GM18520 (cell line): ENCODE measurements at regions not wholly inside any gene's neighbourhood (a gene's known extent, or its start where the extent isn't known, plus 50 kb on each side); places are given as distances from the start of the nearest gene placed in this dataset.

Experiments used
- ATAC-seq: cut with Tn5 transposase; IDR thresholded peaks from one replicate; pipeline ENCODE4 v1.9.1; 2021; ENCODE audit not compliant: unreplicated experiment

DNA sequence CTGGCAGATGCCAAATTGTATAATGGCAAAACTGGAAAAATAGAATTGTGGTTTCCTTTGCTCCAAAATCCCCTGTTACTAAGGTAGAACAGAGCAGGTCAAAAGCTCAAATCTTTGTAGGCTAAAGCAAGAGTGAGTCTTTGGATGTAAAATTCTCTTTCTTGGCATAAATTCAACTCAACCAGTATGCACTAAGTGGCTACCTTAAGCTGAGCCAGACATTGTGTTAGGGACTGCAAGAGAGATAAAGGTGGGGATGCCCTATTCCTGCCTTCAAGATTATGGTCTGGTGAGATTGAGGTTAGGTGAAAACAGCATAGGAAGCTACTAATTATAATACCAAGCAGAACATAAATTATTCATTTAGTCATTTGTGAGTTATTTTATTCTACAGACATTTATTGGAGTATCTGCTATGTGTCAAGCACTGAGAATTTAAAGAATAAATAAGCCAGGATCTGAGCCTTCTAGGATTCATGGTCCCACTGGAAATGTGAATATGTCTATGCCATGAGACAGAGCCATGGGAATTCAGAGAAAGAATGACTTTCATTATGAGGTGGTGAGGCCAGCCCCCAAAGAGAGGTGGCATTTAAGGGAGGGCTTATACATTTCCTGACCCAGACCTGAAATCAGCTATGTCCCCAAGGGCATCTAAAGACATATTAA lies 198.0 kb upstream of the NCKAP5 start:
- ATAC-seq: no peak

DNA sequence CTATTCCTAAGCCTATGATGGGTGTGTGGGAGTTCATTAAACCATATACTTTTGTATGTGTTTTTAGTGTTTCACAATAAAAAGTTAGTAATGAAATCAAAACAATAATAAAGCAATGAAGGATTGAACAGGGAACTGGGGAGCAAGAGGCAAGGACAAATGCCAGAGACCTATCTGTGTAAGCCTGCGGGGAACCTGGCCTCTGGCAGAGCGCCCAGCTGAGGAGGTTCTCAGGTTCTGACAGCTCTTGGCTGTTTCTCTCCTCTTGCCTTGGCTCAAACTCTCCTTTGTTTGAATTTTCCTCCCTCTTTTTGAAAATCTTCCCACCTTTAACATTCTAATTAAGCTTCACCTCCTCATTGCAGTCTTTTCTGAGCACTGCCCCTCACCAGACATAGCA lies 200.0 kb upstream of the NCKAP5 start:
- no peak for ATAC-seq

DNA sequence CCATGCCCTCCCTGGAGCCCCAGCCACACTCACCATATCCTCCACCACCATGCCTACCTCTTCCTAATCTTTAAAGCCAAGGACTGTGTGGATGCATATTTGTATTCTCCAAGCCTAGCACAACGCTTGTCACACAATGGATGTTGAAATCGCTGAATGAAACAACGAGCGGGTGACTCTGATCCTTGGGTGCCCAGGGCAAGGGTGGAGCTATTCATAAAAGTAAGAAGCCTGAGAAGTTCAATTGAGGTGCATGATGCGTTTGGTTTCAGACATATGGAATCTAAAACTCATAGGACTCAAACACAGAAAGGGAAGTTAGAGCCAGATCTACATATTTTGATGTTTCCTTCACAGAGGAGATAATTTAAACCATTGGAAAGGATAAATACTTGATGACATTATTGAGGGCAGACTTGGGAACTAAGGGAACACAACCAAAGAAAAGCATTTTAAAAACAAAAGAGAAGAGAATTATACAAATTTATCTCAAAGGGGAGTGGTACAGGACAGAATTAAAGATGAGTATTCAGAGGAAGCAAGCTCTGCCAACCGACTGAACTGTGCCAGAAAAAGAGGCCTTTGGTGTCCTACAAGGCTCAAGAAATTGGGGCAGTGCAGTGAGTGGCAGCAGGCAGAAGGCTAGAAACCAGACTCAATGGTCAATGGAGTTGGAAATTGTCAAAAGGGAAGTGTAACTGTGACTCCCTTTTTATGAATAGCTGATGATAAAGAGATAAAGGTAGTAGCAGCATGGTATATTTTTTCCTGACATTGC lies 200.6 kb upstream of the NCKAP5 start:
- no peak for ATAC-seq

DNA sequence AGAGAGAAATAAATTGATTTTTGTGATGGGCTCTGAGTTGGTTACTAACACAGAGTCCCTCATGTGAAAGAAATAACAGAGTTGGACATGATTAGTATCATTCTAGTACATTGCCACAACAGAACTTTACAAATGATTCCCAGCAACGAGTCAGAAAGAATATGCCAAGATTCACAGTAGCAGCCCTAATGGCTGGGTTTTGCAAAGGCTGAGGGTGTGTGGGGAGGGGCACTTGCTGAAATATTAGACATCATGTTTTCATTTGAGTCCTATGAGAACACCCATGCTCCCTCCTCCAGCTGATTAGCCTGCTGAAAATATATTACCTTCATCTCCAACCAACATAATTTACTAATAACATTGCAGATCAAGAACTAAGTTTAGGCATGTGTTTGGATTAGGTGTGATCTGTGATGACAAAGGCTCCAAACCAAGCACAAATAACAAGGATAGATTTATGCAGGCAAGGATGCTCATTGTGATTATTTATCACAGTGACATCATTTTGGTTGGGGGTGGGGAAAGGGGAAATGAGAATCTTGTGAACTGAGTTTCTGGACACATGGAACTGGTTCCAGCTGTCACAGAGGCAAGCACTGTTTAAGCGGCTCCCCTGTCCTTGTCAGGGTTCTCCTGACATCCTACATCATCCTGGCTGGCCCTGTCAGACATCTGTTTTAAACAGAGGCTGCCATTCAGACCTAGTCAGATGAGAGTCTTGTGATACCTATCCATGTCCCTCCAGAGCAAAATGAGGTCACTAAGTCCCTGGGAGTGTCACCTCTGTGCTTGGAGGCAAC lies 205.8 kb upstream of the NCKAP5 start:
- no peak for ATAC-seq

DNA sequence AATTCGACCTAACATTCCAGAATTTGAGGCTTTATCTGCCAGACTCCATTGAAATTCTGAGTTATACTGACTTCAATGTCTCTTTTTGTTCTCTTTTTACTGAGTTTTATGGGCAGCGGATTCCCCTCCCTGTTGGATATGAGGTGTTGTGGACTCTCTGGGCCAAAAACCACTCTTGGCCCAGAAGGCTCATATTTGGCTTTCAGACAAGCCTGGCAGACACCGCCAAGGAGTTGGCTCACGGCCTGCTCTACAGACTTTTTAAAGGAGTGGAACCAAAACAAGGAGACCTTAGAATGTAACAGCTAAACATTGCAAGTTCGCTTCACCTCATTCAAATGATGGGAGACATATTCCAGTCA lies 206.4 kb upstream of the NCKAP5 start:
- no peak for ATAC-seq

DNA sequence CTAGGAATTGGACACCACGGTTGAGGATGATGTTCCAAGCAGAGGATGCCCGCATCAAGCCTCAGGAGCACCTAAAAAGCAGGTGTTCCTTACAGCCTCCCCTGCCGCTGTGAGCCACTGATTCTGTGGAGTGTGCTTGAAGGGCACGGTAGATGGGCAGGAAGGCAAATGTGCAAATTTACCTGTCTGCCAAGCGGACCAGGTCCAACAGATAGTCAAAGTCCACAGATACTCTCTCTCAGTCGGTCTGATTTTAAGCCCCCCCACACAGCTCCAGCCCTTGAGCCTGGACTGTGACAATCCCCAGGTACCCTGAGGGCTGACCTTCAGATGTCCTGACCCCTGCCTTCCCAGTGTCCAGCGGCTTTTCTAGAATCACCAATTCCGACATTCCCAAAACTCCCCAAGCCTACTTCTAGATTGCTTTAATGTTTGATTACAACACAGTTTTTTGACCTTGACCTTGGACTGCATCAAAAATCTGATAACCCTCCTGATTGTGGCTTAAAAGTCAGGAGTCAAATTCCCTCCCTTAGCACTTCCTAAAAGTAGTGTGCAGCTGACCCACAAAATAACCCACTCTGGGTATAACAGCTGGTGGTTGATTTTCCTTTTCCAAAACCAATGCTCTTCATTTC lies 208.8 kb upstream of the NCKAP5 start:
- ATAC-seq: no peak

DNA sequence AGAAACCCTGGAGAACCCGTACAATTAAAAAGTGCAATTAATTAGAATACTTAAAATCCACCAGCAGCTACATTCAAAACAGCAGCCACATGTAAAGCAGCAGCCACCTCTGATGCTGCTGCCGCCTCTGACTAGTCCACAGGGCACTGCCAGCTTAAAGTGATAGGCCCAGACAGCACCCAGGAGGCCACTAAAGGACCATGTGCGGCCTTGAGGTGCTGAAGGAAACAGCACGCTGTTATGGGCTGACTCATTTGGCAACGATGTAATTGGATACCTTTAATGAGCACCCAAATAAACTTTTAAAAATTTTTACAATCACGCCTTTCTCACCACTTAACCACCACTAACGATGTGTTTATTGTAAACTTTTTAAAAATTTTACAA lies 209.3 kb upstream of the NCKAP5 start:
- ATAC-seq: no peak

DNA sequence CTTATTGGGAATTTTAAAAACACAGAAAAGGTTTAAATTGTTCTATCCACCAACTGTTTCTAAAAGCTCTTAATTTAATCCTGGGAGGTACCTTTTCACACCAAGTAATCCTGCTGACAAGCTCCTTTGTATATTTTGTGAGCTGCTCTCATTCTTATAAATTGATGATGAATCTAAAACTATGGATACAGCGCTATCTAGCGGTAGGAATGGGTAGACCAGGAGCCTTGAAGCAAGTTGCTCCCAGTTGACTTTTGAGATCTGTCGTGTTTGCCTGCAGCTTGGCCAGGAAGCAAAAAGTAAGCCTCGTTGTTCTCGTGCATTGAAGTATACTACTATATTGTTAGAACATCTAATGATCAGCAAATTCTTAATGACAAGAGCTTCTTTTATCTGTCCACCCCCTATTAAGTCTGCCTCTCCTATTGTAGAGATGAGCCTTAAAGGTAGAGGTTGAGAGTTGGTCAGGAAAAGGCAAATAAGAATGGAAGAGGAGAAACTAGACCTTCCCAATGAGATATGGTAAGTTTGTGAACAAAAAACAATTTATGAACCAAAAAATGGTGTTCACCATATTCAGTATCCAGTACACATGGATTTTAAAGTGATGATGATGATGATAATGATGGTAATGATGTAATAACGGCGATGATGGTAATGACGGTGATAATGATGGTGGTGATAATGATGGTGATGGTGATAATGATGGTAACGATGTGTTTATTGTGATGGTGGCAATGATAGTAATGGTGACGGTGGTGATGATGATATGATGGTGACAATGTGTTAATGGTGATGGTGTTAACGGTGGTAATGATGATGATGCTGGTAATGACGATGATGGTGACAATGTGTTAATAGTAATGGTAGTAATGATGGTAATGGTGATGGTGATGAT lies 212.1 kb upstream of the NCKAP5 start:
- no peak for ATAC-seq

DNA sequence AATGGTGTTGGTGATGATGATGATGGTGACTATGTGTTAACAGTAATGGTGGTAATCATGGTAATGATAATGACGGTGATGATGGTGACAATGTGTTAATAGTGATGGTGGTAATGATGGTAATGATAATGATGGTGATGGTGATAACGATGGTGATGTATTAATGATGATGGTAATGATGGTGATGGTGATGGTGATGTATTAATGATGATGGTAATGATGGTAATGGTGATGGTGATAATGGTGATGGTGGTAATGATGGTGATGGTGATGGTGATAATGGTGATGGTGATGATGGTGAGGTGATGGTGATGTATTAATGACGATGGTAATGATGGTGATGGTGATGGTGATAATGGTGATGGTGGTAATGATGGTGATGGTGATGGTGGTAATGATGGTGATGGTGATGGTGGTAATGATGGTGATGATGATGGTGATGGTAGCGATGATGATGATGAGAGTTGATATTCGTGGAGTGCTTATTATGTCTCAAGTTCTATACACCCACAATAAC lies 212.8 kb upstream of the NCKAP5 start:
- ATAC-seq: no peak

DNA sequence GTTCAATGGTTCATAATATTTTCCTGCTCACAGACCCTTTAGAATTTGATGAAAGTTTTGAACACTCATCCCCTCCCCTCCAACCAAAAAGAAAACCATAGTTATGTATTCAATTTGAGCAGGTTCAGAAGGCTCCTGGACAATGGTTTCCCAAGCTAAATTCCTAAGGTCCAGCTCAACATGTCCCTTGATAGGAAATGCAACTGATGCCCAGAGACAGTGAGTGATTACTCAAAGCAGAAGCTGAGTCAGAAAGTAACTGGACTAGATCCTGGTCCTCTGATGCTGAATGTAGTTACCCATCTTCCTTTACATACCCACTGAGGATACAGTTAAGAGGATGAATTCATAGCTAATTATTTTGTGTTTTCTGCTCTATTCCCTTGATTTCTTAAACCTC lies 218.9 kb upstream of the NCKAP5 start:
- no peak for ATAC-seq

DNA sequence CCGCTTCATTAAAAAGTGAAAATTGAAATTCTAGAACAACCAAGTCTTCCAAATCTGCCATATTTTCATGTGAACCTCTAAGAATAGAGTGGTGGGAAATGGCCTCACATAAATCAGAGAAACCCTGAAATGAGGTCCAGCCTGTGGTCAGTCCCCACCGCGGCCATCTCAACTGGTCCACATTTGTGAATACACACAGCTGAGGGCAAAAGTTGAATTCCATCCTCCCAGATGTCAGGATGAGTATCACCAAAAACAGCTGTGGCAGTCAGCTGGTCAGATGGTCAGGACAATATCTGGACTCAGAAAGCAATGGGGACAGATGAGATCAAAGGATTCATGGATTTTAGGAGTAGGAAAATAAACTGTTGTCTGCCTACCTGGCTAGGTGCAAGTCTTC lies 219.4 kb upstream of the NCKAP5 start:
- no peak for ATAC-seq

DNA sequence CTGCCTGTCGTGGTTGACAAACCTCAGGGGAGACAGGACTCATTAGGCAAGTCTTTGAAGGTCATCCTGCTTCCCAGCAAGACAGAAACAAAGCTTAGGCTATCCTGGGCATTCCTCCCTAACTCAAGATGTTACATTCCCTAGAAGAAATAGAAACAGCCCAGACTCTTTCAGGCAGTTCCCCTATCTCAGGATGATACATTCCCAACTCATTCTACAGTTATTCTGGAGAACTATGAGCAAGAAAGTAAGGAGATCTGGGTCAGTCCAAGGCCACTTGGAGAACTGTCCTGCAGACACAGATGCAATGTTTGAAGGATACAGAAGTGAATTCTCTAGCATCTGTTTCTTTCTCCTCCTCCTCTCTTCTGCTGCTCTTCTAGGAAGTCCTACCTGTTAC lies 220.1 kb upstream of the NCKAP5 start:
- no peak for ATAC-seq

DNA sequence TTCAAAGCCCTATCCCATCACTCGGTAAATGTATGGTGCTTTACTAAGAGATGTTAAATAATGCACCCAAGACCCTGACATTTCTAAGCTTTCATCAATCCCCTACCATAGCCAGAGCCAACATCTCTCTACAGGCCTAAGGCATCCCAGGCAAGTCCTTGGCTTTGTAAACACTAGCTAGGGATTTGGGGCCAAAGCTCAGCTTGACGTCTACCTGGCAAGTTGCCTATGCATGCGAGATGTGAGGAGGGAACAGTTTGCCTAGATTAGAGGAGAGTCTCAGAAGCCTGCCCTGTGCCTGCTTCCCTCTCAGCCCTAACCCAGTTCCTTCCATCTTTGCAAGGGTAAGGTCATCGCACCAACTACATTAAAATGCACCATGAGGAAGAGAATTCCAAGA lies 221.5 kb upstream of the NCKAP5 start:
- no peak for ATAC-seq

DNA sequence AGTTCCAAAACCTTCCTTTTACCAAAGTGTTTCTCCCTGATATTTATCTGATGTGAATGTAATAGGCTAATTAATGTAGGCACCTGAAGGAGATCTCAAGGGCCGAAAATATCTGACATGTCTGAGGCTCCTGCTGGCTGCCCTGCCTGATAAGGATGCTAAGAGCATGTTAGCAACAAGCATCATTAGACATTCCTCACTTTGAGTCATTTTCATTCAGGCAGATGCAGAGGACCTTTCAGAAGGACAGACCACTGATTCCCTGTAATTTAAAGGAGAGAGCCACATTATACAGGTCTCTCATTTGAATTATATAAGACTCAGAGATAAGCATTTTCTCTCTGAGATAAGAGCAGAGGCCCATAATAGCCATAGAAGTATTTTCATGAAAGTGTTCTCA lies 222.4 kb upstream of the NCKAP5 start:
- no peak for ATAC-seq

DNA sequence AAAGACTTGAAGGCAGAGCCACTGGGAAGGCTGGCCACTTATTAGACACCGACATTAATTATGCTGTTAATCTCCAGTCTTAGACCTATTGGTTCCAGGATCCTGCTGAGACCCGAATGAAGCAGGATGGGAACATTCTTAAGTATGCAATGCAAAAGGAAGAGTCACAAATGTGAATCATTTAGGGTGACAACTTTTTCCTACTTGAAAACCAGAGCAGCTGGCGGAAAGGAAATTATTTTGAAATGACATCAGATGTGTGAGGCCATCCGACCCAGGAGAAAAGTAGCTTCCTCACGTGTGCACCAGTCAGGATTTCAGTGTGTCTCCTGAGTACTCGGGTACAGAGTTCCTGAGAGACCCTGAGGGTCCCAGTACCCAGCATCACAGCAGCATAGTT lies 222.9 kb upstream of the NCKAP5 start:
- no peak for ATAC-seq

DNA sequence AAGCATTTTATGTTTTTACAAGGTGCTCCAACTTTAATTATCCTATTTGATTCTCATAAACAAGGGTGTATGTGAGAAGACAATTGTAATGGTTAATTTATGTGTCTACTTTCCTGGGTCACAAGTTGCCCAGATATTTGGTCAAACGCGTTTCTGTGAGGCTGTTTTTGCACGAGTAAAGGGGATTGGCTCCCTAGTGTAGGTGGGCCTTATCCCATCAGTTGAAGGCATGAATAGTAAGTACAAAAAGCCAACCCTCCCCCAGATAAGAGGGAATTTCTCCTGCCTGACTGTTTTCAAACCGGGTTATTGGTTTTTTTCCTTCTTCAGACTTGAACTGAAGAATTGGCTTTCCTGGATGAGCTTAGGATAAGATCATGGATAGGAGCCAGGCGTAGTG lies 224.0 kb upstream of the NCKAP5 start:
- no peak for ATAC-seq

DNA sequence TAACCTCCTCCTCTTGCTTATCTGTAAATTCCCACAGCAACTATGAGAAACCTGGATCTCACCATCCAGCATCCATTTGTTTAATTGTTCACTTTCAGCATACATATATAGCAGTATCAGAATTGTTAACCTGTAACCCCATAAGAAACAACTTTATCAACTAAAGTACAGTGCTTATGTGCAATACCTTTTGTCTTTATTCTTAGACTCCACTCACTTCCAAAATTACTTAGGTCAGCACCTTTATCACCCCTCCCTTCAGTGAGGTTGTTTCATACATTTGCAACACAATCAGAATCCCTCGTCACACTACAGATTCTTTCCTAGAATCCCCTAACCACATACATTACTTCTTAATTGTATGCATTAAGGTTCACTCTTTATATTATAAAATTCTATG lies 225.9 kb upstream of the NCKAP5 start:
- no peak for ATAC-seq

DNA sequence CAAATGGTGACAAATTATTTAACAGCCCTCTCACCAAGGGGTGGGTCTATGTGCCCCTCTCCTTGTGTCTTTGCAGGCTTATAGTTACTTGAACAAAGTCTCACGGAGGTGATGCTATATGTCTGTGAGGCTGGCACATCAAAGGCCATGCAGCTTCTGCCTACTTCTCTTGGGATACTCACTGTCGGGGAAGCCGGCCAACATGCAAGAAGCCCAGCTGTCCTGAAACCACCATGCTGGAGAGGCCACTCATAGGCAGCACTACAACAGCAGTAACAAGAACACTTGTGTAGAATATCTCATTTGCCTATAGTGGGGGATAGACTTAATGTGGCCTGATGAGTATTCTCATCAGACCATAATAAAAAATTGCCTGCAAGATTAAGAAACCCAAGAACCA lies 233.7 kb upstream of the NCKAP5 start:
- ATAC-seq: no peak

DNA sequence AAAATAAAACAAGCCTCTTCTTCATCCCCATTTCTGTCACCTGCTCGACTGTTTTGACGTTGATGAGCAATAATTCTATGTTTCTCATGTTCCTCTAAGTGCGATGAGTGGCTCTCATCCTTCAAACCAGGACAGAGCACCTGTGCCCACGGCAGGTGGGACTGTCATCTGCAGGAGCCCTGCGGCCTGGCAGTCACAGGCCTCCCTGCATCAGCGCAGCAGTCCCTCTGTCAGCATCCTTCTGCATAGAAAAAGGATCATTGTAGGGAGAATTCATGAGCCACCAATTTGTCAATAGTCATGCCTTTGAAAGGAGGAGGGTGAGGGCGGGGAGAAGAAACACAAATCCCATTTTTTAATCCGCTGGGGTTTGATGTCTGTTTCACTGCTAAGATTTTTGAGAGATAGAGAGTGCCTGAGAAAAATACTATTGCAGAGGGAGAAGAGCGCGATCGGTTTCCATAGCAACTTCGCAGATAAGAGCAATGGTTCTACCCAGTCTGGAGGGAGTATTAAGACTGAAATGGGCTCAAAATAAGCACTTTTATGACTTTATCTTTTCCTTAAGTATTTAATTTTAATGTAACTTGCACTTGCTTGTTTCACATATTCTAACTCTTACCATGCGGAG lies 234.3 kb upstream of the NCKAP5 start:
- no peak for ATAC-seq

DNA sequence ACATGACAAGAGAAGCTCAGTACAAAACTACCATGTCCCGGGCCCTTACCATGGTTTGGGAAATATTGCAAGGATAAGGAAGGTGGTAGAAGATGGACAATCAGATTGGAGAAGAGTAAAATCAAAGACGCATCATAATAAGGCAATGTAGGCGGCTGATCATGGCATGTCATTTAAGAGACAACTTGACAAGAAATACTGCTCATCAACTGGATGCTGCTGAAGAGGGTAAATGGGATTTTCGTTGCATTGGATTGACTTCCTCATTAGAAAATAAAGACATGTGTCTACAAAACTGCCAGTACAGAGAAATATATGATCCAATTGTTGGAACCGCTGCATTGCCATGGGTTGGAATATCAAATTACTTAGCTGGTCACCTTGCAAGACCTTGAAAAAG lies 238.3 kb upstream of the NCKAP5 start:
- ATAC-seq: no peak
